ENCODE measurements at regions not wholly inside any gene's neighbourhood (a gene's known extent, or its start where the extent isn't known, plus 50 kb on each side); places are given as distances from the start of the nearest gene placed in this dataset.
A peak's percentile ranks its signal among the peaks of the same experiment; 100 is the strongest.

DNA sequence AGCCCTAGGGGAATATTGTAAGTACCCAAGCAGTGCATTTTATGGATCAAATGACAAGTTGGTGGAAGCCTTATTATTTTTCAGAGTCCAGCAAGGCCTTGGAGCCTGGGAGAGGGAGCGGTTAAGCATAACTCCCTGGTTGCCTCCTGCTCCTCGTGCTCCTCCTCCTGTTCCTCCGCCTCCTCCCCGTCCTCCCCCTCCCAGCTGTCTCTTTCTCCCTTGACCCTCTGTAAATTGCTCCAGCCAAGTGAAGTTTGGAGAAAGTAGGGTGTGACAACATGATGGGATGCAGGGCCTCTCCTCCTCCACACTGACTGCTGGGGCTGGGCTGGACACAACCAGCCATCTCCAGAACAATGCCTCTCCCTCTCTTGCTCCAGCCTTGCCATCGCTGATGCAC, 586.9 kb downstream of the CCDC171 start:
- TF ChIP-seq GATA1 (IDR thresholded peaks at IDR 0.05; ENCODE audit: low read depth, low read length) (no peak), POLR2A (IDR thresholded peaks at IDR 0.05; ENCODE audit: low read length) (no peak)
- DNase-seq, result no peak

DNA sequence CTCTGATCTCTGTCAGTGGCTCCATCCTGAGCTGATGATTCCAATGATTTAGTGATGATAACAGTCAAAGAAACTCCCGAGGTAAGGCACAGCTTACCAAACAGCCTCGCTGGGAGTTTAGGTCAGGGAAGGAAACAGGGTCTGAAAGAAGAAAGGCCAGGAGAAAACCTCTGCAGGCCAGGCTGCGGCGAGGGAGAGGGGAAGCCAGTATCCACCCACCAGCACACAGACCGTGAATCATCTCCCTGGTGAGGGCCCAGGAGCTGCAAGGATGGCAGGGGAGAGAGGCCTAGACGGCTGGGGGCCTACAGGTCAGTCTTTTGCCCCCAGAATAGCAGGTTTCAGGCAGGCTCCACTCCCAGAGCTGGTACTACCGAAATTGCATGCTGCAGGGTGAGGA, 590.5 kb downstream of the CCDC171 start:
- no peak for TF ChIP-seq POLR2A (IDR thresholded peaks at IDR 0.05; ENCODE audit: low read length)
- DNase-seq, result no peak

DNA sequence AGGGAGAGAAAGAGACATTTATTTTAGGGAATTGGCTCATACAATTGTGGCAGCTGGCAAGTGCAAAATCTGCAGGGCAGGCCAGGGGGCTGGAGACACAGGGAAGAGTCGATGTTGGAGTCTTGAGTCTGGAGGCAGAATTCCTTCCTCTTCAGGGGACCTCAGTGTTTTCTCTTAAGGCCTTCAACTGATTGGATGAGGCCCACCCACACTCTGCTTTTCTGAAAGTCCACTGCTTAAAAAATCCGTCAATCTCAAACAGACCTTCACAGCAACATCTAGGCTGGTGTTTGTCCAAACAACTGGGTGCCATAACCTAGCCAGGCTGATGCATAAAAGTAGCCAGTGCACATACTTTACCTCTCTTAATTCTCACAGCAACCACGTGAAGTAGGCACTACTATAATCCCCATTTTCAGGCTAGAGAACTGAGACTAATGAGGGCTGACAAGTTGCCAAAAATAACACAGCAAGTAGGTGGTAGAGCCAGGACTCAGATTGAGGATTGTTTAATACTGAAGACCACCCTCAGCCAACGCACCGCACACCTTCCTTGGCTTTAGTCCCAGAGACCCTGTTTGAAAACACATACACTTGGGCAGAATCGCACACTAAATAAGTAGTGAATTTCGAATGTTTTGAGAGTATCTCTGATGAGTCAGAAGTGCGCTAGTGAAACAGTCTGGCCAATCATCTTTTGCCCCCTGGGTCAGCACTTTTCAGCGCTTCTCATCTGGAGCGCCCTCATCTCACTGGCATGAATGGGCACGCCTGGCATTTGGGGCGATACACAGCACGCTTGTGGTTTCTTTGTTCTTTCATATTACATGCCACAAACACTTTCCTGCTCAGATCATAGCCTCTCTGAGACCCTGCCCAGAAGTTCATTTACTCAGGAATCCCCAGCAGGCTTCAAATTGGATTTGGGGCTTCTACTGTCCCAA, 591.4 kb downstream of the CCDC171 start:
- no peak for DNase-seq
- TF ChIP-seq GATA1 (IDR thresholded peaks at IDR 0.05; ENCODE audit: low read depth, low read length), result no peak

DNA sequence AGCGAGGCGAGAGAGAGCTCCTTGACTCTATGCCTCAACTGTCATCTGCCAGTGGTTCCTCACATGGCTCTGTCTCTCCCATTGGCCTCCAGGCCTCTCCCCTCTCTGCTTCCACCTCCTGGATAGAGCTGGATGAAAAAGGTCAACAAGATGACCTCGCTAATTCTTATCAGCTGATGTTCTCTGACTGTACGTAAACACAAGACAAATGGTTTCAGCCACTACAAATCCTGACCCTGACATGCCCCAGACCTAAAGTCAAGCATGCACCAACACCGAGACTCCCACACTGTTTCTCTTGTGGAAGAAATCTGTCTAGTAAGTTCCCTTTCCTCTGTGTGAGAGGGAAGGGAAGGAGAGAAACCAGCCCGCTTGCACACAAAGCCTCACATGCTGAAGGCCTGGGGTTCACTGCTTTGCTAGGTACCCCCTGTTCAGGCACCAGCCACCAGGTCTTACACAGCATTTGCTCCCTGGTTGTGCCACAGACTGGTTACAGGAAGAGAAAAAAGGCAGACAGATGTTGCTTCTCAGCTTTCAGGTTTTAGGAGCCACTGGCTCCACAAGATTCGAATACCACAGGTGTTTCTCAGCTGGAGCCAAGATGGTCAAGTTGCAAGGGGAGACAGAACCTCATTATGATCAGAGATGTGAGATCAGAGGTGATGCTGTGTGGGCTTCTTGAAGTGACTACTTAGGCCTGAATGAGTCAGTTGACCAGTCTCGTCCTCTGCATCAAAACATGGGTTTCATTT, 592.5 kb downstream of the CCDC171 start:
- DNase-seq, result no peak
- TF ChIP-seq GATA1 (IDR thresholded peaks at IDR 0.05; ENCODE audit: low read depth, low read length), result no peak
- TF ChIP-seq POLR2A (IDR thresholded peaks at IDR 0.05; ENCODE audit: low read length), result no peak

DNA sequence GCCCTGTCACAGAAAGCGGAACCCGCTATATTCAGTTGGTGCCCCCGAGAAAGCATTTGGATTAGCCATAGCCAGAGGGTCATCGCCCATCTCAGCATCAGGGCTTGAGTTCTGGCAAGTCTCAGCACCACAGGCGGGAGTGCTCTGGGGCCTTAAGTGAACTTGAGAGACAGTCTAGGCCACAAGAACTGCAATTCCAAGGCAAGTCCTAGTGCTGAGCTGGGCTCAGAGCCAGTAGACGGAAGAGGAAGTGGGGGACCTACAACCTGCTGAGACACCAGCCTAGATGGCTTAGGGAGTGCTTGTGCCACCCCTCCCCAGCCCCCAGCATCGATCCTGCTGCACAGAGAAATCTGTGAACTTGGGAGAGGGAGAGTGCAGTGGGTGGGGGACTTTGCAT, 594.9 kb downstream of the CCDC171 start:
- no peak for DNase-seq
- TF ChIP-seq GATA1 (IDR thresholded peaks at IDR 0.05; ENCODE audit: low read depth, low read length) (no peak), POLR2A (IDR thresholded peaks at IDR 0.05; ENCODE audit: low read length) (no peak)

DNA sequence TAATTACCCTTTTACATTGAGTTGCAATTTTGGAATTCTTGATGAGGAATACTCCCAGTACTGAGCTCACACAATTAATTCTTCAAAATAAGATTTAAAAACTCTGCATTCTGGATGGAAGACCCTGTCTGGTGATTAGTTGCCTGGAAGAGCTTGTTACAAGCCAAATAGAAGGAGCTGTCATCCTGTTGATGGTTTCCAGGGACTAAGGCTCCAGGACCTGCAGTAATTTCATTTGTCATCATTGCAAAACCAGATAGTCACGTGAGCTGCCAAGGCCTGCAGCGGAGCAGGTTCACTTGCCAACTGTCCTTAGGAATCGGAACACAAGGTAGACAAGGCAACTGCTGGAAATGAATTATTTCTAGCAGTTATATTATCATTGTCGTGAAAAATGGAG, 597.7 kb downstream of the CCDC171 start:
- no peak for DNase-seq

DNA sequence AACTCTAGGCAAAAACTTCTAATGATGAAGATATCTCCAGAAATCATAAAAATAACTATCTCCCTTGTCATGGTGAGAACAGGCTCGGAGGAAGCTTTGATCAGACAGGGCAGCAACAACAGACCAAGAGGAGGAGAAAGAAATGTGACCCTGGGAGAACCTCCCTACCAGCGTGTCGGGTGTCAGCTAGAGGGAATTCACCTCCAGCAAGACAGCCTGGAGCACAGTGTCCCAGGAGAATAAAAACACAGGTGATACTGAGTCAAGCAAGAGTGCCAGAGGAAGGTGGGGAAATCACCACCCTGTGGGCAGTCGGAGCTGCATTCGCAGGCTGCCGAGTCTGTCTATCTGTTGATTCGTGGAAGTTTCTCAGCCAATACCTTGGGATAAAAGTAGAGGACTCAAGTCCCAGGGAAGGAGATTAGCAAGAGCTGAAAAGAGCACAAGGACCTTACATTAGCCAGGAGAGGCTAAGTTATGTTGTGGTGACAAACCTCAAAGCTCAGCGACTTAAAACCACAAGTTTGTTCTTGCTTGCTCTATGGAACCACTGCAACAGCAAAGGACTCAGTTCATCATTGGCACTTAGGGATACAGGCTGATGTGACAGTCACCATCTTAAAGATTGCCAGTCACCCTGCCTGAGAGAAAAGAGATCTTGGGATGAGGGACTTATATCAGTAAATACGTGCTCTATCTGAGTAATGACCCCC, 598.3 kb downstream of the CCDC171 start:
- TF ChIP-seq POLR2A (IDR thresholded peaks at IDR 0.05; ENCODE audit: low read length) (no peak), GATA1 (IDR thresholded peaks at IDR 0.05; ENCODE audit: low read depth, low read length) (no peak)
- DNase-seq, result no peak

More for the DNA sequence above, 597.7 kb downstream of the CCDC171 start:
- TF ChIP-seq GATA1 (IDR thresholded peaks at IDR 0.05; ENCODE audit: low read depth, low read length) (no peak), POLR2A (IDR thresholded peaks at IDR 0.05; ENCODE audit: low read length) (no peak)

DNA sequence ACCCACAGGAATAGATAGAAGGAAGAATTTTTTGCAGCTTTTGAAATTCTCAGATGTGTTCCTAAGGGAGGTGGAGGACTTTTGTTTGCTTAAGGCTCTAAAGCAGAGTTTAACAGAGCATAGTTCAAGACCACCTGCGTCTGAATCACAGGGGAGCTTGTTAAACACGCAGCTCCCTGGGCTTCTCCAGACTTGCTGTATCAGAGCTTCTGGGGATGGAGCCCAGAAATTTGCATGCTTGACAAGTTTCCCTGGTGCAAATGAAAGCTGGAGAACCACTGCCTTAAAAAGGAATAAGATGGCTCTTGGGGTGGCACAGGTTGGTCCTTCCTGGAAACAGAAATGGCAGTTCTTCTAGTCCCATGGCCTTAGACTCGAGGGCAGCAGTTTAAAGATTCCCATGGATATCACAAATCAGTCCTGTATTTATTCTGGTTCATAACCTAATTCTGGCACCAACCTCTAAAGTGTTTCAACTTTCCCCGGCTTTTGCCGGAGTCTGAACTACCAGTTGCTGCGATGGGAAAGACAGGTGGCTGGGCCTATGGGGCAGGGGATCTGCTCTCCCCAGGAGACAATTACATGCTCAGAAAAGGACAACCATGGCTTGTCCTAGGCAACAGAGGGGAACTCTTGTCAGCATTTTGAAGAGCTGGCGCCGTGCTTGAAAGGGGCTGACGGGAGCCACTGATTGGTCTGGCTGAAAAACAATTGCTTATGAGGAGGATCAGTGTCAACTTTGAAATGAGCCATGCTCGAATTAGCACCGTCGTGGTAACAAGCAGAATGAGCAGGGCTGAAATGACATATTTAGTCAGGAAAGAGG, 599.6 kb downstream of the CCDC171 start:
- no peak for DNase-seq
- TF ChIP-seq GATA1 (IDR thresholded peaks at IDR 0.05; ENCODE audit: low read depth, low read length) (no peak), POLR2A (IDR thresholded peaks at IDR 0.05; ENCODE audit: low read length) (no peak)

DNA sequence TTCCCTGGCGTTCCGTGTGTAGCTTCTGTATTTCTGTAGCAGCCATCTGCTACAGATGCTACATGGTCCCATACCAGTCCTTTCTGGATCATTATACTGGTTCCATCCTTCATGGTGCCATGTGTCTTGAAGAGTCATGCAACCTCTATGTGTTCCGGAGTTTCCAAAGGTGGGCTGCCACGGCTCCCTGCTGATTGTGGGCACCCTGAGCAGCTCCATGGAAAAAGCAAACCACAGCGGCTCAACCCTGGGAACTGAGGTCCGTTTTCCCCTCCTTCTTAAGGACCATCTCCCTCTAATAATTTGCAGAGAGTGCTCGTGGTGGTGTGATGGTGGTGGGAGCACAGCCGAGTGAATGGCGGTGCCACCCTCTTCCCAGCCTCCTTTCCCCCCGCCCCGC, 600.4 kb downstream of the CCDC171 start:
- TF ChIP-seq GATA1 (IDR thresholded peaks at IDR 0.05; ENCODE audit: low read depth, low read length), result no peak
- no peak for TF ChIP-seq POLR2A (IDR thresholded peaks at IDR 0.05; ENCODE audit: low read length)
- DNase-seq, result no peak

DNA sequence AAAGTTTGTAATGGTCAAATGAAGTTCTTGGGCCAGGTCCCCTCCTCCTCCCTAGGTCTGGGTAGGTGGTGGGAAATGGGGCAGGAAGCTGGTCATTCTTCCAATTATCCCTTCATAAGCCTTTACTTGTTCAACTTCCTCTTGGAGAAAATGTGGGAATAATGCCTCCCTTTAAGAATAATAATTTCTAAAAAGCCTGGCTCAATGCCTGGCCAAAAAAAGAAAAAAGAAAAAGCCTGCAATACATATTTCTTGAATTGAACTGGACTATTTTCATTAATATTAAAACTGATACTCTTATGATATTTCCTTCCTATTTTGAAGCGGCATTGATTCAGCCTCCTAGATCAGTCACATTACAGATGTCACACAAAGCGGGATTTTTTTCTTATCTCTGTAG, 600.9 kb downstream of the CCDC171 start:
- TF ChIP-seq GATA1 (IDR thresholded peaks at IDR 0.05; ENCODE audit: low read depth, low read length), result no peak
- no peak for TF ChIP-seq POLR2A (IDR thresholded peaks at IDR 0.05; ENCODE audit: low read length)
- no peak for DNase-seq

DNA sequence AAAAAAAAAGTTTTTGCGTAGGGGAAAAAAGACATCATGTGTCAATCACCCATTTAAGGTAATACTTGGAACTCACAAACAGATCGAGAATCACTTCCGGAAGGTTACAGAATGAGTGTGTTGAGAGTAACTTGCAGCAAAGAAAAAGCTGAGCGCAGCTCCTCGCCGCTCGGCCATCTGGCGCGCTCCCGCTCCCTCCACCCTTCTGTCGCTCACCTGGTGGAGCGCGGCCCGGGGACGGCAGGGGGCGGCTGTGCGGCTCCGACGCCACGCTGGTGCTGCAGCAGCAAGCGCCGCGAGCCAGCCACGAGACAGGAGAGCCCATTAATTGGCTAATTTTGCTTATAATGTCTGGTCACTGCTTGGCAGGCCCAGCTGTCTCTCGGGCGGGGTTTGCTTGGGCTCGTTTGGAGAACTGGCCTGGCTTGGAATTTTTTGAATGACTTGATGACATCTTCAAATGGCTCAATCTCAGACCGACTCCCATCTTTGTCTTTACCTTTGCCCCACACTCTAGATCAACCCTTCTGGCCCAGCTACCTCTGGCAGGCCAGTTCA, 601.8 kb downstream of the CCDC171 start:
- no peak for TF ChIP-seq GATA1 (IDR thresholded peaks at IDR 0.05; ENCODE audit: low read depth, low read length)
- no peak for TF ChIP-seq POLR2A (IDR thresholded peaks at IDR 0.05; ENCODE audit: low read length)
- peak in 1 of 2 experiments; percentile 3 for DNase-seq

DNA sequence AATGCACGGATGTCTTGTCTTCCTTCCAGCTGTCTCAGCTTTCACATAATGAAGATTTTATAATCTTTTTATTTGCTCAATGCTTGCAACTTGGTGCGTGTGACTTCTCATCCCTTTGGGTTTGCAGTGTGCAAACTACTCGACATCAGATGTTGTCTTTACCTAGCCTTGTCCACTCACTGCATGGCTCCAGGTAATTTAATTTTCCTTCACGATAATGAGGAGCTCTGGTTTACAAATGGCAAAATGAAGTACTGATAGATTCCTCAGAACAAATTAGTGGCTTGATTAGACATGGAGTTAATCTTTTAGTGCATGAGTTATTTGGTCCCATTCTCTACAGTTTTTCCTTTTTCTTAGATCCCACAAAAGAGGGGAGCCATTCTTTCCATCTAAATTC, 603.0 kb downstream of the CCDC171 start:
- no peak for DNase-seq
- no peak for TF ChIP-seq GATA1 (IDR thresholded peaks at IDR 0.05; ENCODE audit: low read depth, low read length)
- no peak for TF ChIP-seq POLR2A (IDR thresholded peaks at IDR 0.05; ENCODE audit: low read length)

DNA sequence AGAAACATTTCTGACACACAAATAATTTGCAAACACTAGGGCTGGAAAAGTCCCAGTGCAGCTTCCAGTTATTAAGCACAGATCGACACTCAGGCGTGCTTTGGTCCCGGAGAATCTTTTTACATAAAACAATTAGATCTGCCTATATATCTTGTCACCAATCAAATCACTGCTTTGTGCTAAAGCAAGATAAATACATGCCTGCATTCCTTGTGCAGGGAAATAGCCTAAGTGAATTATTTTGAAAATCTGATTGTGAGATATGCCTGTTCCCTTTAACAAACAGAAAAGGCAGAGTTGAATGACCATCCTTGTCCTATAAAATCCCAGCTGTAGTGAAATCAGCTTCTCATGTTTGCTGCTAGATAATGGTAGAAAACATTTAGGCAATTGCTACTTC, 604.4 kb downstream of the CCDC171 start:
- DNase-seq, result no peak
- no peak for TF ChIP-seq POLR2A (IDR thresholded peaks at IDR 0.05; ENCODE audit: low read length)
- TF ChIP-seq GATA1 (IDR thresholded peaks at IDR 0.05; ENCODE audit: low read depth, low read length), result no peak
